Tibial artery (tissue), 4 donors: ENCODE measurements at regions not wholly inside any gene's neighbourhood (a gene's known extent, or its start where the extent isn't known, plus 50 kb on each side); places are given as distances from the start of the nearest gene placed in this dataset.

Experiments used
- DNase-seq, 2 donors: peaks; one replicate each; pipeline ENCODE4 v3.0.0-alpha.2; 2019
- H3K27ac ChIP-seq, 2 donors: fragments of 200-600 bp; sonication (generic) in 1 of 2; 1 replicate in 1 of 2; 2 replicates in 1 of 2; pipeline ENCODE4 v1.5.1; 2018 to 2019; ENCODE audit warnings: mild to moderate bottlenecking in 1 of 2
- H3K27me3 ChIP-seq, 2 donors: fragments of 200-600 bp; sonication (generic) in 1 of 2; one replicate each; pipeline versions ENCODE4 v1.5.1 to v1.6.0; 2016 to 2019
- H3K36me3 ChIP-seq, 3 donors: fragments of 200-600 bp; sonication (generic) in 2 of 3; one replicate each; pipeline ENCODE4 v1.5.1; 2016 to 2019; ENCODE audit warnings: mild to moderate bottlenecking in 2 of 3
- H3K4me1 ChIP-seq, 4 donors: fragments of 200-600 bp; sonication (generic) in 2 of 4; 1 replicate in 3 of 4; 2 replicates in 1 of 4; pipeline ENCODE4 v1.5.1; 2016 to 2019
- H3K4me3 ChIP-seq, 2 donors: fragments of 200-600 bp; sonication (generic) in 1 of 2; 1 replicate in 1 of 2; 2 replicates in 1 of 2; pipeline ENCODE4 v1.5.1; 2018 to 2019; ENCODE audit warnings: mild to moderate bottlenecking in 2 of 2
- H3K9me3 ChIP-seq, 3 donors: fragments of 200-600 bp; sonication (generic) in 1 of 3; one replicate each; pipeline ENCODE4 v1.5.1; 2016 to 2019
- CTCF ChIP-seq, 2 experiments: fragments of 200-600 bp in 1 of 2; fragments of 450-650 bp in 1 of 2; IDR thresholded peaks; one replicate each; pipeline ENCODE4 v1.5.1; 2017 to 2019; ENCODE audit warnings: antibody characterized with exemption in 2 of 2, mild to moderate bottlenecking in 1 of 2, moderate library complexity in 1 of 2
- intact Hi-C: fragments of 100-400 bp; cut with DNase I; formaldehyde crosslinking; loops from one replicate; pipeline ENCODE4 v1.15.0; 2023; ENCODE audit warnings: low total_unique reads

- Histone ChIP-seq H3K9me3 (no peaks in the 10 kb centered on the region), H3K4me3 (no peak overlapping the region), H3K27me3 (no peaks in the 10 kb centered on the region), H3K36me3 (no peaks in the 10 kb centered on the region), H3K4me1 (no peaks in the 10 kb centered on the region), H3K27ac (no peak overlapping the region)
- no peak for TF ChIP-seq CTCF (IDR thresholded peaks at IDR 0.05)
- DNase-seq = no peak
- intact Hi-C loops = no loop called here
Measured at GRCh38 chr2:82896117-82896516, 1563.0 kb downstream of the SUCLG1 start.

- no peak for TF ChIP-seq CTCF (IDR thresholded peaks at IDR 0.05)
- no peaks in the 10 kb centered on the region for H3K9me3 ChIP-seq
- intact Hi-C loops = no loop called here
- no peaks in the 10 kb centered on the region for H3K36me3 ChIP-seq
- H3K27ac ChIP-seq = no peak overlapping the region
- H3K4me3 ChIP-seq = no peak overlapping the region
- H3K27me3 ChIP-seq = no peaks in the 10 kb centered on the region
- no peak for DNase-seq
- H3K4me1 ChIP-seq = no peaks in the 10 kb centered on the region
Measured at GRCh38 chr2:82893190-82893589, 1565.9 kb downstream of the SUCLG1 start.

GRCh38 chr2:82879803-82880202, 1579.3 kb downstream of the SUCLG1 start:
- Histone ChIP-seq H3K36me3 (no peaks in the 10 kb centered on the region), H3K4me1 (no peaks in the 10 kb centered on the region), H3K27me3 (no peaks in the 10 kb centered on the region), H3K9me3 (peaks cover 0 to 10% (median 2%) of the 10 kb centered on the region in 3 donors), H3K27ac (no peak overlapping the region), H3K4me3 (no peak overlapping the region)
- no peak for DNase-seq
- intact Hi-C loops = no loop called here
- no peak for TF ChIP-seq CTCF (IDR thresholded peaks at IDR 0.05)

- no peaks in the 10 kb centered on the region for H3K36me3 ChIP-seq
- H3K27ac ChIP-seq = no peak overlapping the region
- H3K4me3 ChIP-seq = no peak overlapping the region
- intact Hi-C loops = no loop called here
- H3K27me3 ChIP-seq = no peaks in the 10 kb centered on the region
- no peaks in the 10 kb centered on the region for H3K4me1 ChIP-seq
- TF ChIP-seq CTCF (IDR thresholded peaks at IDR 0.05) = no peak
- peaks cover 0 to 10% (median 2%) of the 10 kb centered on the region in 3 donors for H3K9me3 ChIP-seq
- DNase-seq = no peak
Measured at GRCh38 chr2:82875858-82876257, 1583.2 kb downstream of the SUCLG1 start.

GRCh38 chr2:82857967-82858366, 1601.1 kb downstream of the SUCLG1 start:
- no peak overlapping the region for H3K4me3 ChIP-seq
- no peaks in the 10 kb centered on the region for H3K27me3 ChIP-seq
- no peak overlapping the region for H3K27ac ChIP-seq
- TF ChIP-seq CTCF (IDR thresholded peaks at IDR 0.05) = no peak
- no peaks in the 10 kb centered on the region for H3K36me3 ChIP-seq
- H3K4me1 ChIP-seq = no peaks in the 10 kb centered on the region
- H3K9me3 ChIP-seq = no peaks in the 10 kb centered on the region
- intact Hi-C loops = no loop called here
- no peak for DNase-seq

GRCh38 chr2:82853299-82853698, 1605.8 kb downstream of the SUCLG1 start:
- Histone ChIP-seq H3K4me1 (no peaks in the 10 kb centered on the region), H3K27me3 (no peaks in the 10 kb centered on the region), H3K4me3 (no peak overlapping the region), H3K27ac (no peak overlapping the region), H3K36me3 (no peaks in the 10 kb centered on the region), H3K9me3 (no peaks in the 10 kb centered on the region)
- intact Hi-C loops = no loop called here
- no peak for TF ChIP-seq CTCF (IDR thresholded peaks at IDR 0.05)
- no peak for DNase-seq
